PC-3 (cell line): ENCODE measurements at regions not wholly inside any gene's neighbourhood (a gene's known extent, or its start where the extent isn't known, plus 50 kb on each side); places are given as distances from the start of the nearest gene placed in this dataset.

Source experiments
- ATAC-seq: fragments of 200-7000 bp; cut with Tn5 transposase; 2 replicates; pipeline ENCODE4 v1.9.1; 2020; ENCODE audit warnings: mild to moderate bottlenecking, moderate library complexity
- BruUV-seq: library from RNA; stranded (reverse); fragments of 400-500 nt; replicated peaks from 2 replicates; lab custom pipeline; 2021; lab: Mats Ljungman, UMichigan
- CTCF ChIA-PET: fragments of 300-600 bp; sonication (Branson Sonifier 250); formaldehyde crosslinking; loops from one replicate; lab custom pipeline; 2022; ENCODE audit warnings: antibody characterized with exemption; lab: Charles Lee
- POLR2A ChIA-PET: fragments of 300-600 bp; sonication (Branson Sonifier 250); formaldehyde crosslinking; loops from one replicate; lab custom pipeline; 2022; ENCODE audit warnings: antibody characterized with exemption; ENCODE audit not compliant: unreplicated experiment; lab: Charles Lee
- DNase-seq: peaks from one replicate; pipeline ENCODE4 v3.0.0-alpha.2; 2015
- H2AFZ ChIP-seq: fragments of 300-600 bp; sonication (generic); 2 replicates; pipeline ENCODE4 v1.6.0; 2016; ENCODE audit warnings: antibody characterized with exemption, low read length
- H3F3A ChIP-seq: fragments of 300-600 bp; sonication (generic); one replicate; pipeline ENCODE4 v1.6.0; 2017; ENCODE audit warnings: antibody characterized with exemption, low read length, control low read depth, mild to moderate bottlenecking; ENCODE audit not compliant: unreplicated experiment
- H3K27ac ChIP-seq: fragments of 300-600 bp; sonication (generic); 2 replicates; pipeline ENCODE4 v1.5.1; 2016; ENCODE audit warnings: mild to moderate bottlenecking, low read length
- H3K27me3 ChIP-seq: fragments of 300-600 bp; sonication (generic); 2 replicates; pipeline ENCODE4 v1.6.1; 2016; ENCODE audit warnings: low read length, mixed read lengths
- H3K36me3 ChIP-seq: fragments of 300-600 bp; sonication (generic); 2 replicates; pipeline ENCODE4 v1.6.1; 2016; ENCODE audit warnings: low read depth, mixed run types, low read length, mixed read lengths
- H3K4me1 ChIP-seq: fragments of 300-600 bp; sonication (generic); 2 replicates; pipeline ENCODE4 v1.5.1; 2016; ENCODE audit warnings: low read length; ENCODE audit not compliant: insufficient read depth
- H3K4me2 ChIP-seq: fragments of 300-600 bp; sonication (generic); 2 replicates; pipeline ENCODE4 v1.6.0; 2016; ENCODE audit warnings: low read length
- H3K4me3 ChIP-seq: fragments of 300-600 bp; sonication (generic); 2 replicates; pipeline ENCODE4 v1.5.1; 2016; ENCODE audit warnings: mild to moderate bottlenecking, low read length, mixed read lengths
- H3K79me2 ChIP-seq: fragments of 300-600 bp; sonication (generic); 2 replicates; pipeline ENCODE4 v1.6.1; 2017; ENCODE audit warnings: low read length, mixed read lengths
- H3K9ac ChIP-seq: fragments of 300-600 bp; sonication (generic); 2 replicates; pipeline ENCODE4 v1.6.0; 2016; ENCODE audit warnings: mild to moderate bottlenecking, low read length
- H3K9me2 ChIP-seq: fragments of 300-600 bp; sonication (generic); replicated peaks from 2 replicates; pipeline ENCODE4 v1.6.1; 2016; ENCODE audit warnings: mixed run types, low read length, mixed read lengths
- H3K9me3 ChIP-seq: fragments of 300-600 bp; sonication (generic); 2 replicates; pipeline ENCODE4 v1.6.1; 2016; ENCODE audit warnings: low read length, mixed read lengths
- H4K20me1 ChIP-seq: fragments of 300-600 bp; sonication (generic); 2 replicates; pipeline ENCODE4 v1.6.1; 2016; ENCODE audit warnings: low read length, mixed read lengths
- EZH2 ChIP-seq: fragments of 300-600 bp; sonication (generic); IDR thresholded peaks from one replicate; pipeline ENCODE4 v1.6.1; 2017; ENCODE audit warnings: antibody characterized with exemption, mild to moderate bottlenecking, low read length; ENCODE audit not compliant: unreplicated experiment
- EZH2phosphoT487 ChIP-seq: fragments of 300-600 bp; sonication (generic); IDR thresholded peaks from 2 replicates; pipeline ENCODE4 v1.6.1; 2018; ENCODE audit warnings: mild to moderate bottlenecking, antibody characterized with exemption, low read length, borderline replicate concordance
- intact Hi-C: fragments of 100-400 bp; cut with micrococcal nuclease; formaldehyde crosslinking; loops from 2 replicates; pipeline ENCODE4 v1.9.0; 2023
- TF ChIP-seq, protein P1 (sequence below): fragments of 300-600 bp; sonication (generic); conservative IDR thresholded peaks from 2 replicates; pipeline ENCODE4 v1.5.1; 2017; ENCODE audit warnings: antibody characterized with exemption, low read depth, mild to moderate bottlenecking, low read length

DNA sequence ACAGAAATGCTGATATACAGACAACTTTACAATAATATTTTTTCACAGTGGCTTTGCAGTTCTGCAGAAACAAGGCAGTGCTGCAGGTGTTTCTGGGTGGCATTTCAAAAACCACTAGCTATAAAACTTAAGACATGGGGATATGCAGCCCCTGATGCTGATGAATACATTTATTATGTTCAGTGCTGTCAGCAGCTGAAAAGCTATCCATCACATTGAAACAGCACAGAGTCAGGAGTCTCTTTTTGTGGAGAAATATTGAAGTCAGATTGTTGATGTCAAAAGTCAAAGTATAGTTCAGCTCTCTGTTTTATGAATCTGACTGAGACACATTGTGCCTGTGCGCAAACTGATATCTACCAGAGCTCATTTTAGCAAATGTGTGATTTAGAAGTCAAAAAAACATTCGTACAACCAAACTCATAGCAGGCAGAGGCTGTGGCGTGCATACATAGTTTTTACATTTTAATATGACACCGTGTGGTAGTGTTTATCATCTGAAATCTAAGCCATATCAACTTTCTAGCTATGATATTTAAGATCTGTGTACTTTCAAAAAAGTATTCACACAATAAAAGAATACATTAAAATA, 467.6 kb downstream of the PRKD1 start:
- intact Hi-C loops: loop anchor here (5.0 kb wide), 3 partner anchors 218 to 443 kb away; no protein-coding TSS in a partner anchor
- POLR2A ChIA-PET: no interaction called here
- Histone ChIP-seq H3K9me2 (no peaks in the 10 kb centered on the region), H4K20me1 (no peaks in the 10 kb centered on the region), H3K4me1 (peaks cover 9% of the 10 kb centered on the region), H3K4me3 (no peak overlapping the region), H2AFZ (no peak overlapping the region), H3K36me3 (no peaks in the 10 kb centered on the region), H3K27ac (no peak overlapping the region), H3K79me2 (no peaks in the 10 kb centered on the region), H3F3A (no peaks in the 10 kb centered on the region), H3K4me2 (no peak overlapping the region), H3K9ac (no peak overlapping the region), H3K27me3 (peaks cover 30% of the 10 kb centered on the region; the same call in 1 of the 2 replicates), H3K9me3 (no peaks in the 10 kb centered on the region)
- TF ChIP-seq EZH2: no peak
- no peak for TF ChIP-seq EZH2phosphoT487
- TF ChIP-seq, protein P1, sequence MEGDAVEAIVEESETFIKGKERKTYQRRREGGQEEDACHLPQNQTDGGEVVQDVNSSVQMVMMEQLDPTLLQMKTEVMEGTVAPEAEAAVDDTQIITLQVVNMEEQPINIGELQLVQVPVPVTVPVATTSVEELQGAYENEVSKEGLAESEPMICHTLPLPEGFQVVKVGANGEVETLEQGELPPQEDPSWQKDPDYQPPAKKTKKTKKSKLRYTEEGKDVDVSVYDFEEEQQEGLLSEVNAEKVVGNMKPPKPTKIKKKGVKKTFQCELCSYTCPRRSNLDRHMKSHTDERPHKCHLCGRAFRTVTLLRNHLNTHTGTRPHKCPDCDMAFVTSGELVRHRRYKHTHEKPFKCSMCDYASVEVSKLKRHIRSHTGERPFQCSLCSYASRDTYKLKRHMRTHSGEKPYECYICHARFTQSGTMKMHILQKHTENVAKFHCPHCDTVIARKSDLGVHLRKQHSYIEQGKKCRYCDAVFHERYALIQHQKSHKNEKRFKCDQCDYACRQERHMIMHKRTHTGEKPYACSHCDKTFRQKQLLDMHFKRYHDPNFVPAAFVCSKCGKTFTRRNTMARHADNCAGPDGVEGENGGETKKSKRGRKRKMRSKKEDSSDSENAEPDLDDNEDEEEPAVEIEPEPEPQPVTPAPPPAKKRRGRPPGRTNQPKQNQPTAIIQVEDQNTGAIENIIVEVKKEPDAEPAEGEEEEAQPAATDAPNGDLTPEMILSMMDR: no peak
- CTCF ChIA-PET: interaction anchor here (0.7 kb wide), 1 partner anchor 81 kb away, joined by 3 read pairs; no protein-coding TSS in a partner anchor
- no TSS peak for BruUV-seq
- ATAC-seq (no peak), DNase-seq (no peak)

DNA sequence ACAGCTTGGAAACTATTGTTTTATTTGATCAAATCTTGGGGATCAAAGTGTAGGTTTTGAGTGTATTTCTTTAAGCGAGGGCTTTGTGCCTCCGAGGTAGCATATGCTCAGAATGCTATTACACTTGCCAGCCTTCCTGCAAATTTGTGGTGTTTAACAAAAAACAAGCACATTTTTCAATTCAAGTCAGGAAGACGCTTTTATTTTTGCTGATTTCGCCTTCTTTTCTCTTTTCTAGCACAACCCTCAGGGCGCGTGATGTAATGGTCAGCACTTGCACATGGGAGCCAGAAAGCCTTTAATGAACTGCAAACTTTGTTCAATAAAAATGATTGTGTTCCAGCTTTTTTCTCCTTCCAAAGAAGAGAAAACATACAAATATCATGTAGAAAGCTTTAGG, 466.5 kb downstream of the PRKD1 start:
- ATAC-seq: no peak

More for the DNA sequence above, 466.5 kb downstream of the PRKD1 start:
- Histone ChIP-seq H2AFZ (no peak overlapping the region), H3K27me3 (peaks cover 32% of the 10 kb centered on the region; the same call in 1 of the 2 replicates), H3K9ac (no peak overlapping the region), H3K4me1 (peaks cover 9% of the 10 kb centered on the region), H3K4me2 (no peak overlapping the region), H3F3A (no peaks in the 10 kb centered on the region), H4K20me1 (no peaks in the 10 kb centered on the region), H3K36me3 (no peaks in the 10 kb centered on the region), H3K9me2 (no peaks in the 10 kb centered on the region), H3K9me3 (no peaks in the 10 kb centered on the region), H3K4me3 (no peak overlapping the region), H3K79me2 (no peaks in the 10 kb centered on the region), H3K27ac (no peak overlapping the region)
- no peak for TF ChIP-seq EZH2phosphoT487
- no peak for TF ChIP-seq EZH2
- TF ChIP-seq, protein P1: no peak
- ChIA-PET POLR2A (no interaction called here), CTCF (no interaction called here)
- DNase-seq: no peak
- BruUV-seq: no TSS peak
- intact Hi-C loops: loop anchor here (5.0 kb wide), 3 partner anchors 219 to 444 kb away; no protein-coding TSS in a partner anchor
